ENCODE measurements at regions not wholly inside any gene's neighbourhood (a gene's known extent, or its start where the extent isn't known, plus 50 kb on each side); places are given as distances from the start of the nearest gene placed in this dataset.

GRCh38 chr6:139586273-139586672 is 211.8 kb upstream of the CITED2 start:
- H3K36me3 ChIP-seq (ENCODE audit: insufficient read depth, low read length) = no peaks in the 10 kb centered on the region
- no peaks in the 10 kb centered on the region for H3K9me2 ChIP-seq (ENCODE audit: low read depth, low read length)
- no peaks in the 10 kb centered on the region for H3K27me3 ChIP-seq (ENCODE audit: insufficient read depth, low read length)
- H4K20me1 ChIP-seq (ENCODE audit: insufficient read depth, low read length) = no peaks in the 10 kb centered on the region
- no peaks in the 10 kb centered on the region for H3K4me1 ChIP-seq (ENCODE audit: insufficient read depth, low read length, severe bottlenecking)
- no peak for TF ChIP-seq CTCF (IDR thresholded peaks at IDR 0.05; ENCODE audit: low read length)
- TF ChIP-seq EZH2 (IDR thresholded peaks at IDR 0.05; ENCODE audit: borderline replicate concordance, low read length) = no peak
- no peak overlapping the region for H3K27ac ChIP-seq (ENCODE audit: low read depth, low read length, poor library complexity, severe bottlenecking)
- no peak overlapping the region for H2AFZ ChIP-seq (ENCODE audit: low read length)
- no peak overlapping the region for H3K4me2 ChIP-seq (ENCODE audit: low read length)
- H3F3A ChIP-seq (ENCODE audit: insufficient read depth, low read length) = no peaks in the 10 kb centered on the region
- H3K4me3 ChIP-seq (ENCODE audit: low read depth, low read length, poor library complexity, severe bottlenecking) = no peak overlapping the region
- H3K9me3 ChIP-seq (ENCODE audit: low read length) = no peaks in the 10 kb centered on the region
- no peak overlapping the region for H3K9ac ChIP-seq (ENCODE audit: low read length)
- H3K79me2 ChIP-seq (ENCODE audit: insufficient read depth, low read length) = no peaks in the 10 kb centered on the region

GRCh38 chr6:139584599-139584998 is 210.2 kb upstream of the CITED2 start:
- no peaks in the 10 kb centered on the region for H3K27me3 ChIP-seq (ENCODE audit: insufficient read depth, low read length)
- no peak overlapping the region for H3K4me2 ChIP-seq (ENCODE audit: low read length)
- no peaks in the 10 kb centered on the region for H3K9me2 ChIP-seq (ENCODE audit: low read depth, low read length)
- H3K4me3 ChIP-seq (ENCODE audit: low read depth, low read length, poor library complexity, severe bottlenecking) = no peak overlapping the region
- no peak overlapping the region for H3K27ac ChIP-seq (ENCODE audit: low read depth, low read length, poor library complexity, severe bottlenecking)
- no peaks in the 10 kb centered on the region for H3K4me1 ChIP-seq (ENCODE audit: insufficient read depth, low read length, severe bottlenecking)
- H4K20me1 ChIP-seq (ENCODE audit: insufficient read depth, low read length) = no peaks in the 10 kb centered on the region
- no peaks in the 10 kb centered on the region for H3F3A ChIP-seq (ENCODE audit: insufficient read depth, low read length)
- TF ChIP-seq EZH2 (IDR thresholded peaks at IDR 0.05; ENCODE audit: borderline replicate concordance, low read length) (no peak), CTCF (IDR thresholded peaks at IDR 0.05; ENCODE audit: low read length) (no peak)
- no peak overlapping the region for H2AFZ ChIP-seq (ENCODE audit: low read length)
- no peaks in the 10 kb centered on the region for H3K9me3 ChIP-seq (ENCODE audit: low read length)
- no peak overlapping the region for H3K9ac ChIP-seq (ENCODE audit: low read length)
- no peaks in the 10 kb centered on the region for H3K79me2 ChIP-seq (ENCODE audit: insufficient read depth, low read length)
- H3K36me3 ChIP-seq (ENCODE audit: insufficient read depth, low read length) = no peaks in the 10 kb centered on the region

- no peaks in the 10 kb centered on the region for H3K79me2 ChIP-seq (ENCODE audit: insufficient read depth, low read length)
- H3K4me1 ChIP-seq (ENCODE audit: insufficient read depth, low read length, severe bottlenecking) = no peaks in the 10 kb centered on the region
- no peak overlapping the region for H2AFZ ChIP-seq (ENCODE audit: low read length)
- no peaks in the 10 kb centered on the region for H3K36me3 ChIP-seq (ENCODE audit: insufficient read depth, low read length)
- no peaks in the 10 kb centered on the region for H3K9me2 ChIP-seq (ENCODE audit: low read depth, low read length)
- H3K27me3 ChIP-seq (ENCODE audit: insufficient read depth, low read length) = no peaks in the 10 kb centered on the region
- H3K4me3 ChIP-seq (ENCODE audit: low read depth, low read length, poor library complexity, severe bottlenecking) = no peak overlapping the region
- H3K4me2 ChIP-seq (ENCODE audit: low read length) = no peak overlapping the region
- no peaks in the 10 kb centered on the region for H4K20me1 ChIP-seq (ENCODE audit: insufficient read depth, low read length)
- no peaks in the 10 kb centered on the region for H3F3A ChIP-seq (ENCODE audit: insufficient read depth, low read length)
- no peak overlapping the region for H3K27ac ChIP-seq (ENCODE audit: low read depth, low read length, poor library complexity, severe bottlenecking)
- H3K9me3 ChIP-seq (ENCODE audit: low read length) = no peaks in the 10 kb centered on the region
- H3K9ac ChIP-seq (ENCODE audit: low read length) = no peak overlapping the region
- TF ChIP-seq CTCF (IDR thresholded peaks at IDR 0.05; ENCODE audit: low read length) (no peak), EZH2 (IDR thresholded peaks at IDR 0.05; ENCODE audit: borderline replicate concordance, low read length) (no peak)
Measured at GRCh38 chr6:139583420-139583819, 209.0 kb upstream of the CITED2 start.
